ENCODE measurements at regions not wholly inside any gene's neighbourhood (a gene's known extent, or its start where the extent isn't known, plus 50 kb on each side); places are given as distances from the start of the nearest gene placed in this dataset.

DNA sequence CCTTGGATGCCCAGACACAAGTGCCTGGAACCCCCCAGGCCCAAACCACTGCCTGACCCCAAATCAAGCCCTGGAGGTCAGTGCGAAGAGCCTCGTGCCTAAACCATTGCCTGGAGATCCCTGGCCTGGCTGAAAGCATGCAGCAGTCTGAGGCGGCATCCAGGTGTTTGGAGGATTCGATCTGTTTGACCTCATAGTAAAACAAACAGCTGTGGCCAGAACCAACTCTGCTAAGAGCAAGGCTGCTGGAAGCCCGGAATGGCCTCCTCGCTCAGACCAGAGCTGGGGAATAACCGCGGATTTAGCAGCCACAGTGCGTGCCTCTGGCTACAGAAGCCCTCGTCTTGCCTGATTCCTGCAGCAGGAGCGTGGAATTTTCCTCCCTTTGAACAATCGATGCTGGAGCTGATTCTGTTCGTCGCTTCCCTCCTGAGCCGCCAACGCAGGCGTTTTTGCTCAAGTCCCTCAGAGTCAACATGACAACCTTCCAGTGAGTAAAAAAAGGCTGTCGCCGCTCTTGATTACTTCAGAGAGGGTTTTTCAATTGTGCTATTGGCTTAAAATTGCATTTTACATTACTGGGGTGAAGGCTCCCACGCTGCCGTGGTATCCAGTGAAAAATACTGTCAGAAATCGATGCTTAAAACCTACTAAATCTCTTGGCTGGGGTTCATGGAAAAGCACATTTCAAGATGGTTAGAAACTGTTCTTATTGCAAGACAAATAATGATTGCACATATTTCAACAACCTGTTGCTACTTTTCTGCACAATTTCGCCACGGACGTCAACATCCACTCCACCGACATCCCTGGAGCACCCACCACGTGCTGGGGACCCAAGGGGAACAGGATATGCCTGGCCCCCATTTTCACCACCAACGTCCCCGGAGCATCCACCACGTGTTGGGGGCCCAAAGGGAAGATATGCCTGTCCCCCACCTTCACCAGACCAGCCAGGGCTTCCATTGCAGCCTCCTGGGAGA lies 190.0 kb downstream of the OLFM1 start:
- no peak overlapping the region for H3K4me3 ChIP-seq (ENCODE audit: low read depth, poor library complexity, severe bottlenecking)
- intact Hi-C loops (cut with DNase I; ENCODE audit: low total_unique reads): loop anchor here (5.0 kb wide), 1 partner anchor 50 kb away; no protein-coding TSS in a partner anchor
- TF ChIP-seq POLR2A (IDR thresholded peaks at IDR 0.05): no peak
- TF ChIP-seq, protein P1, sequence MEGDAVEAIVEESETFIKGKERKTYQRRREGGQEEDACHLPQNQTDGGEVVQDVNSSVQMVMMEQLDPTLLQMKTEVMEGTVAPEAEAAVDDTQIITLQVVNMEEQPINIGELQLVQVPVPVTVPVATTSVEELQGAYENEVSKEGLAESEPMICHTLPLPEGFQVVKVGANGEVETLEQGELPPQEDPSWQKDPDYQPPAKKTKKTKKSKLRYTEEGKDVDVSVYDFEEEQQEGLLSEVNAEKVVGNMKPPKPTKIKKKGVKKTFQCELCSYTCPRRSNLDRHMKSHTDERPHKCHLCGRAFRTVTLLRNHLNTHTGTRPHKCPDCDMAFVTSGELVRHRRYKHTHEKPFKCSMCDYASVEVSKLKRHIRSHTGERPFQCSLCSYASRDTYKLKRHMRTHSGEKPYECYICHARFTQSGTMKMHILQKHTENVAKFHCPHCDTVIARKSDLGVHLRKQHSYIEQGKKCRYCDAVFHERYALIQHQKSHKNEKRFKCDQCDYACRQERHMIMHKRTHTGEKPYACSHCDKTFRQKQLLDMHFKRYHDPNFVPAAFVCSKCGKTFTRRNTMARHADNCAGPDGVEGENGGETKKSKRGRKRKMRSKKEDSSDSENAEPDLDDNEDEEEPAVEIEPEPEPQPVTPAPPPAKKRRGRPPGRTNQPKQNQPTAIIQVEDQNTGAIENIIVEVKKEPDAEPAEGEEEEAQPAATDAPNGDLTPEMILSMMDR (IDR thresholded peaks at IDR 0.05): no peak
- DNase-seq (ENCODE audit: low spot score in 2 of 2): no peak
- WGBS, 2 donors: 75 to 77% methylated on average over 30 of the region's 30 CpGs

DNA sequence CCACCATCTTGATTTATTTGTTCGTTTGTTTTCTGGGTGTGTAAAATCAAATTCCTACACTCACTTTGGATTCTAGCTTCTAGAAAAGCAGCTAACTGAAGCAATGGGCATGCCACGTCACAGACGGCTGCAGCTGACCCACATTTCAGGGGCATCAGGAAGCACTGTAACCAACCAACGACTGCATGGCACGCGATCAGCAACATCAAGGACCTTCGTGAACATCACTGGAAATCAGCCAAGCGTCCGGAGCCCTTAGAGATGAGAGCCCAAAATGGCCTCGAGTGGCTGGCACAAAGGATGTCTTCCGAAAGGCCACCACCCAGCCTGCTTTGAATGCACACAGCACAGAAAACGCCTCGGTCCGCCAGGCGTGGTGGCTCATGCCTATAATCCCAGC lies 191.1 kb downstream of the OLFM1 start:
- TF ChIP-seq, protein P1 (IDR thresholded peaks at IDR 0.05): no peak
- TF ChIP-seq POLR2A (IDR thresholded peaks at IDR 0.05): no peak
- no peak overlapping the region for H3K4me3 ChIP-seq (ENCODE audit: low read depth, poor library complexity, severe bottlenecking)
- intact Hi-C loops (cut with DNase I; ENCODE audit: low total_unique reads): loop anchor here (5.0 kb wide), 1 partner anchor 51 kb away; no protein-coding TSS in a partner anchor
- DNase-seq (ENCODE audit: low spot score in 2 of 2): no peak
- 82 to 85% methylated on average over 15 of the region's 15 CpGs for WGBS, 2 donors

DNA sequence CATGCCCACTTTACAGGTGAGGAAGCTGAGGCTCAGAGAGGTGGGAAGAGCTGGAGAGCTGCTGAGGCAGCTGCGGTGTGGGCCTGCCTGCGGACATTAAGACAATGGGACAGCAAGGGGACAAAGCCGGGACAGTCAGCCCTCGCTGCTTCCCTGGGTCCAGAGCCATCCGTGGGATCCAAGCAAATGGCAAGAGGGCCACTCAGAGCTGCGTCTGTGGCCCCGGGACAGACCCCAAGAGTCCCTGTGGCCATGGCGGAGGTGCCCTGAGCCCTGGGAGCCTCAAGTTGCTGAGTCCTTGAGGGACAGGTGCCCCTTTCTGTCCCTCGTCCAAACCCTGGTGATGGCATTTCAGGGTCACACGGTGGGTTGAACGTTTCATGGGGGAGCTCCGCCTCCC lies 191.9 kb downstream of the OLFM1 start:
- H3K4me3 ChIP-seq (ENCODE audit: low read depth, poor library complexity, severe bottlenecking): no peak overlapping the region
- no peak for TF ChIP-seq POLR2A (IDR thresholded peaks at IDR 0.05)
- TF ChIP-seq, protein P1 (IDR thresholded peaks at IDR 0.05): no peak
- no peak for DNase-seq (ENCODE audit: low spot score in 2 of 2)
- WGBS, 2 donors: 80 to 84% methylated on average over 12 of the region's 12 CpGs
- intact Hi-C loops (cut with DNase I; ENCODE audit: low total_unique reads): loop anchor here (5.0 kb wide), 1 partner anchor 52 kb away; no protein-coding TSS in a partner anchor

DNA sequence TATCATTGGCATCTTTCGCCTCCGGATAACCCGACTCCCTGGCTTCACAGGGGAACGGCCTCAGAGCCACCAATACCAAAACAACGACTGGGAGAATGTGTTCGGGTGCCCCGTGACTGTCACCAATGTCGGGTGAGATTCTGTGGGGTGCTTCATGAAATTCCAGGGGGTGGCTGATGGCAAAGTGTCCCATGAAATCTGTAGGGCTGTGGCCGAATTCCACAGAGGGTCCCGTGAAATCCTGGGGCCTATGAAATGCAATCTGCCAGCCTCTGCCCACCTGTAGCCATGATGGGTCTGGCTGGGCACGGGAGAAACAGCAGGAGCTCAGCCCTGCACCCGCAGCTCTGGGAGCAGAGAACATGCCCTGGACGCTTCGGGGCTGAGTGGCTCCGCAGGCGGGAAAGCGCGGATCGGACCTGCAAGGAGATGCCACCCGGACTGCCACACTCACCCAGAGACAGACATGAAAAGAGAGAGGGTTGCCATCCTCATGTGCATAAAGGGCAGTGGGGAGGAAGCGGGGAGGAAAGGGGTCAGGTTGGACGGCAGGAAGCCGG lies 192.4 kb downstream of the OLFM1 start:
- TF ChIP-seq POLR2A (IDR thresholded peaks at IDR 0.05): no peak
- TF ChIP-seq, protein P1 (IDR thresholded peaks at IDR 0.05): no peak
- intact Hi-C loops (cut with DNase I; ENCODE audit: low total_unique reads): loop anchor here (5.0 kb wide), 1 partner anchor 53 kb away; no protein-coding TSS in a partner anchor
- 89 to 93% methylated on average over 23 of the region's 23 CpGs for WGBS, 2 donors
- no peak overlapping the region for H3K4me3 ChIP-seq (ENCODE audit: low read depth, poor library complexity, severe bottlenecking)
- DNase-seq (ENCODE audit: low spot score in 2 of 2): no peak

DNA sequence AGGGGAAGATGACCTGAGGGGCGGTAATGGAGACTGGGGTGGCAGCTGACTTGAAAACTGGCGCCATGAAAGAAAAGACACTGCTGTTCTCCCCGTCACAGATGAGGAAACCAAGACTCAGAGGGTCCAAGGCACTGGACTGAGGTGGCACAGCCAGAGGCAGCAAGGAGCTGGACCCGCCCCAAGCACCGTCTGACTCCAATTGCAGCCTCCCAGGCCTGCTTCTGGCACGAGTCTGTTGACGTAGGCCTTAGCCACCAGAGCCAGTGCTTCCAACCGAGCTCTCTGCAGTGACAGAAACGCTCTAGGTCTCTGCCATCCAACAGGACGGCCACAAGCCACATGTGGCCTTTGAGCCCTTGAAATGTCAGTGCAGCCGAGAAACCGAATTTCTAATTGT lies 193.2 kb downstream of the OLFM1 start:
- no peak for DNase-seq (ENCODE audit: low spot score in 2 of 2)
- TF ChIP-seq, protein P1 (IDR thresholded peaks at IDR 0.05): no peak
- no peak for TF ChIP-seq POLR2A (IDR thresholded peaks at IDR 0.05)
- 65 to 86% methylated on average over 12 of the region's 12 CpGs for WGBS, 2 donors
- intact Hi-C loops (cut with DNase I; ENCODE audit: low total_unique reads): no loop called here
- H3K4me3 ChIP-seq (ENCODE audit: low read depth, poor library complexity, severe bottlenecking): no peak overlapping the region
